ENCODE measurements at regions not wholly inside any gene's neighbourhood (a gene's known extent, or its start where the extent isn't known, plus 50 kb on each side); places are given as distances from the start of the nearest gene placed in this dataset.

- TF ChIP-seq KDM1A (IDR thresholded peaks at IDR 0.05; ENCODE audit: borderline replicate concordance, low read length) = no peak
- no peak for TF ChIP-seq CREB1 (IDR thresholded peaks at IDR 0.05)
Observed at GRCh38 chr12:61713121-61713520, 547.1 kb upstream of the USP15 start.
